ENCODE measurements at regions not wholly inside any gene's neighbourhood (a gene's known extent, or its start where the extent isn't known, plus 50 kb on each side); places are given as distances from the start of the nearest gene placed in this dataset.

- no peak overlapping the region for H3K27ac ChIP-seq (ENCODE audit: low read length)
- no peaks in the 10 kb centered on the region for H3K4me1 ChIP-seq (ENCODE audit: control insufficient read depth, insufficient read depth, low read length)
- H3K27me3 ChIP-seq (ENCODE audit: control insufficient read depth, insufficient read depth, low read length): no peaks in the 10 kb centered on the region
- DNase-seq: no peak
- H3K9me3 ChIP-seq (ENCODE audit: control insufficient read depth, low read depth, low read length): no peaks in the 10 kb centered on the region
- H3K36me3 ChIP-seq (ENCODE audit: control insufficient read depth, insufficient read depth, low read length): no peaks in the 10 kb centered on the region
- H3K4me3 ChIP-seq (ENCODE audit: low read length): no peak overlapping the region
- no CpG with 5 or more reads among the region's 1 CpG for WGBS (ENCODE audit: insufficient coverage, low lambda C conversion rate)
Measured at GRCh38 chr20:9949563-9949962, 85.2 kb upstream of the ANKEF1 start.

- Histone ChIP-seq H3K27me3 (ENCODE audit: control insufficient read depth, insufficient read depth, low read length) (no peaks in the 10 kb centered on the region), H3K36me3 (ENCODE audit: control insufficient read depth, insufficient read depth, low read length) (no peaks in the 10 kb centered on the region), H3K27ac (ENCODE audit: low read length) (no peak overlapping the region), H3K4me3 (ENCODE audit: low read length) (no peak overlapping the region), H3K4me1 (ENCODE audit: control insufficient read depth, insufficient read depth, low read length) (no peaks in the 10 kb centered on the region), H3K9me3 (ENCODE audit: control insufficient read depth, low read depth, low read length) (peaks cover 3% of the 10 kb centered on the region)
- WGBS (ENCODE audit: insufficient coverage, low lambda C conversion rate): no CpG with 5 or more reads among the region's 1 CpG
- DNase-seq: peak in 1 of 2 donors; percentile 15
Measured at GRCh38 chr20:9945408-9945807, 89.4 kb upstream of the ANKEF1 start.

DNA sequence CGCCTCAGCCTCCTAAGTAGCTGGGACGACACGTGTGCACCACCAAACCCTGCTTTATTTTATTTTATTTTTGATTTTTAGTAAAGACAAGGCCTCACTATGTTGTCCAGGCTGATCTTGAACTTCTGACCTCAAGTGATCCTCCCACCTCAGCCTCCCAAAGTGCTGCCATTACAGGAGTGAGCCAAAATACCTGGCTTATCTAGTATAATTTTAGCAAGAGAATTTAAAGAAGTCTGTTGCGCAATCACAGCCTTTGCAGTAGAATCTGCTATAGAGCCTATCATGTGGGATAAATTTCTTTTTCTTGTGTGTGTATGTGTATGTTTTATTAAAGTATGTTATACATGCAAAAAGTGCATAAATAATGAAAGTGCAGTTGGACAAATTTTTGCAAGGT, 92.1 kb upstream of the ANKEF1 start:
- H3K4me1 ChIP-seq (ENCODE audit: control insufficient read depth, insufficient read depth, low read length): no peaks in the 10 kb centered on the region
- no peak overlapping the region for H3K27ac ChIP-seq (ENCODE audit: low read length)
- no peaks in the 10 kb centered on the region for H3K27me3 ChIP-seq (ENCODE audit: control insufficient read depth, insufficient read depth, low read length)
- no peak overlapping the region for H3K4me3 ChIP-seq (ENCODE audit: low read length)
- H3K9me3 ChIP-seq (ENCODE audit: control insufficient read depth, low read depth, low read length): peaks cover 3% of the 10 kb centered on the region
- no peaks in the 10 kb centered on the region for H3K36me3 ChIP-seq (ENCODE audit: control insufficient read depth, insufficient read depth, low read length)
- WGBS (ENCODE audit: insufficient coverage, low lambda C conversion rate): no CpG with 5 or more reads among the region's 4 CpGs
- DNase-seq: no peak

DNA sequence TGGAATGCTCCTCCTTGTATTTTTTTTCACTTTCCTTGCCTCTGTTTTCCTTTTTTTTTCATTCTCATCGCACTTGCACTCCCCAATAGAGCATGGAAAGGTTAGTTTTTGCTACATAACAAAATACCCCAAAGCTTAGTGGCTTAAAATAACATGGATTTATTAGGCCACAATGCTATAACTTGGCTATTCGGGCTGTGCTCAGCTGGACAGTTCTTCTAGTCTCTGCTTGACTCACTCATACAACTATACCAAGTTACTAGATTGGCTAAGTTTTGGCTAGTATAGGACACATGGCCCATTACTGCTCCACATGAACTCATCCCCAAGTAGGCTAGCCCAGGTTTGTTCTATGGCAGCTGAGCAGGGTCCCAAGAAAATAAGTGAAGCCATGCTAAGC, 94.5 kb upstream of the ANKEF1 start:
- H3K27ac ChIP-seq (ENCODE audit: low read length): no peak overlapping the region
- H3K4me3 ChIP-seq (ENCODE audit: low read length): no peak overlapping the region
- peaks cover 3% of the 10 kb centered on the region for H3K9me3 ChIP-seq (ENCODE audit: control insufficient read depth, low read depth, low read length)
- no peaks in the 10 kb centered on the region for H3K27me3 ChIP-seq (ENCODE audit: control insufficient read depth, insufficient read depth, low read length)
- no peaks in the 10 kb centered on the region for H3K36me3 ChIP-seq (ENCODE audit: control insufficient read depth, insufficient read depth, low read length)
- WGBS (ENCODE audit: insufficient coverage, low lambda C conversion rate): 50% methylated on average over 1 of the region's 2 CpGs
- H3K4me1 ChIP-seq (ENCODE audit: control insufficient read depth, insufficient read depth, low read length): no peaks in the 10 kb centered on the region
- DNase-seq: no peak

DNA sequence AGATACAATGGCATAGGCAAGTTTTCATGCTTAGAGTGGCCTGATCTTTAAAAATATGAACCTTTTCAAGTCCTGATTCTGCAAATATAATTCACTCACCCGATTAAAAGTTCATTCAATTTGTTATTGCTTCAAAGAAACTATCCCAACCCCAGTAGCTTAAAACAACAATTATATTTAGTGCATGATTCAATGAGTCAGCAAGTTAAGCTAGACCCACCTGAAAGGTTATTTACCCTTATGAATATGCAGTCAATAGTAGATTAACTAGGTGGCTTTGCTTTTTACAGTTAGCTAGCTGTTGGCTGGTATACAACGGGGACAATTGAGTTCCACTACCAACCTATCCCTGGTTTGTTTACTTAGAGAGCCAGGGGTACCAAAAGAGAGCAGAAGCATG, 95.6 kb upstream of the ANKEF1 start:
- DNase-seq: no peak
- H3K27me3 ChIP-seq (ENCODE audit: control insufficient read depth, insufficient read depth, low read length): no peaks in the 10 kb centered on the region
- WGBS (ENCODE audit: insufficient coverage, low lambda C conversion rate): no CpG with 5 or more reads among the region's 2 CpGs
- no peaks in the 10 kb centered on the region for H3K4me1 ChIP-seq (ENCODE audit: control insufficient read depth, insufficient read depth, low read length)
- no peaks in the 10 kb centered on the region for H3K36me3 ChIP-seq (ENCODE audit: control insufficient read depth, insufficient read depth, low read length)
- peaks cover 3% of the 10 kb centered on the region for H3K9me3 ChIP-seq (ENCODE audit: control insufficient read depth, low read depth, low read length)
- no peak overlapping the region for H3K27ac ChIP-seq (ENCODE audit: low read length)
- H3K4me3 ChIP-seq (ENCODE audit: low read length): no peak overlapping the region

- Histone ChIP-seq H3K27me3 (ENCODE audit: control insufficient read depth, insufficient read depth, low read length) (no peaks in the 10 kb centered on the region), H3K4me3 (ENCODE audit: low read length) (no peak overlapping the region), H3K9me3 (ENCODE audit: control insufficient read depth, low read depth, low read length) (no peaks in the 10 kb centered on the region), H3K27ac (ENCODE audit: low read length) (no peak overlapping the region), H3K36me3 (ENCODE audit: control insufficient read depth, insufficient read depth, low read length) (no peaks in the 10 kb centered on the region), H3K4me1 (ENCODE audit: control insufficient read depth, insufficient read depth, low read length) (no peaks in the 10 kb centered on the region)
- no peak for DNase-seq
Measured at GRCh38 chr20:9935285-9935684, 96.4 kb upstream of the PAK5 start.

- Histone ChIP-seq H3K9me3 (ENCODE audit: control insufficient read depth, low read depth, low read length) (no peaks in the 10 kb centered on the region), H3K4me3 (ENCODE audit: low read length) (no peak overlapping the region), H3K4me1 (ENCODE audit: control insufficient read depth, insufficient read depth, low read length) (peaks cover 24% of the 10 kb centered on the region), H3K27ac (ENCODE audit: low read length) (no peak overlapping the region), H3K36me3 (ENCODE audit: control insufficient read depth, insufficient read depth, low read length) (no peaks in the 10 kb centered on the region), H3K27me3 (ENCODE audit: control insufficient read depth, insufficient read depth, low read length) (no peaks in the 10 kb centered on the region)
- no peak for DNase-seq
- WGBS (ENCODE audit: insufficient coverage, low lambda C conversion rate): no CpG with 5 or more reads among the region's 4 CpGs
Measured at GRCh38 chr20:9930142-9930541, 91.3 kb upstream of the PAK5 start.

- no peaks in the 10 kb centered on the region for H3K9me3 ChIP-seq (ENCODE audit: control insufficient read depth, low read depth, low read length)
- WGBS (ENCODE audit: insufficient coverage, low lambda C conversion rate): no CpG with 5 or more reads among the region's 1 CpG
- H3K4me3 ChIP-seq (ENCODE audit: low read length): no peak overlapping the region
- H3K27ac ChIP-seq (ENCODE audit: low read length): no peak overlapping the region
- no peaks in the 10 kb centered on the region for H3K36me3 ChIP-seq (ENCODE audit: control insufficient read depth, insufficient read depth, low read length)
- no peak for DNase-seq
- no peaks in the 10 kb centered on the region for H3K27me3 ChIP-seq (ENCODE audit: control insufficient read depth, insufficient read depth, low read length)
- peaks cover 24% of the 10 kb centered on the region for H3K4me1 ChIP-seq (ENCODE audit: control insufficient read depth, insufficient read depth, low read length)
Measured at GRCh38 chr20:9928955-9929354, 90.1 kb upstream of the PAK5 start.

DNA sequence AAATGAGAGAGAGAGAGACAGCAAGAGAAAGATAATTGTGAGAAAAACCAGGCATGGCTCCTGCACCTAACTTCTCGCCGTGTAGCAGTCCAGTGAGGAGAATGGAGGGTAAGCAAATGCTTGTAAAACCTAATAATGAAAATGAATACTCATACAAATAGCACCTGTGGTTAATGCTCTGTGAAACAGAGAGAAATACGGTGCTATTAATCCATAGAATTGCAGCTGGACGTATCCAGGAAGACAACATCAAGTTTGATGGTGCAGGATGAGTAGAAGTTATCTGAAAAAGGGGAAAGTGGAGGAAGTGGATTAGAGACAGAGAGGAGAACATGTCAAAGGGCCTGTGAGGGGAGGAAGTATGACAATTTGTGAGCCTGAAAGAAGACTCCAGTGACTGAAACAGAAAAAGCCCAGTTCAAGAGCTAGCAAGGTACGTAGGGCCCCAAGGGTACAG, 89.4 kb upstream of the PAK5 start:
- Histone ChIP-seq H3K4me3 (ENCODE audit: low read length) (no peak overlapping the region), H3K36me3 (ENCODE audit: control insufficient read depth, insufficient read depth, low read length) (no peaks in the 10 kb centered on the region), H3K27me3 (ENCODE audit: control insufficient read depth, insufficient read depth, low read length) (no peaks in the 10 kb centered on the region), H3K4me1 (ENCODE audit: control insufficient read depth, insufficient read depth, low read length) (peaks cover 24% of the 10 kb centered on the region), H3K9me3 (ENCODE audit: control insufficient read depth, low read depth, low read length) (no peaks in the 10 kb centered on the region), H3K27ac (ENCODE audit: low read length) (no peak overlapping the region)
- no peak for DNase-seq
- WGBS (ENCODE audit: insufficient coverage, low lambda C conversion rate): 29% methylated on average over 3 of the region's 5 CpGs

DNA sequence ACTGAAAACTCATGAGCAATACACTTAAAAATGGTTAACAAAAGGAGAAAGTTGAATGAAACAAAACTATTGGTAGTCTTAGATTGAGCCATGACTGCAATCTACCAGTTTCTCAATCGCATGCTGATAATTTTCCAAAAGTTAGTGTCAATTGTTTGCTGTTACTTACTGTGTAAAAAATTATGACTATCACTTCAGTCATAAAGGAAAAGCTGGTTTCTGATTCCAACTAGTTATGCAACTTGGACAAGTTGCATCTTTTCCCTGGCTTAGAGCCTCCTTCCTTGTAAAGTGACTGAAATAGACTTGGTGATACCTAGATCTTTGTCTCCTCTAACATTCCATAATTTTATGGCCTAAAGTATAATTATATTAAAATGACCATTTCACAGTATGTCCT, 88.3 kb upstream of the PAK5 start:
- no peaks in the 10 kb centered on the region for H3K27me3 ChIP-seq (ENCODE audit: control insufficient read depth, insufficient read depth, low read length)
- no CpG with 5 or more reads among the region's 1 CpG for WGBS (ENCODE audit: insufficient coverage, low lambda C conversion rate)

DNA sequence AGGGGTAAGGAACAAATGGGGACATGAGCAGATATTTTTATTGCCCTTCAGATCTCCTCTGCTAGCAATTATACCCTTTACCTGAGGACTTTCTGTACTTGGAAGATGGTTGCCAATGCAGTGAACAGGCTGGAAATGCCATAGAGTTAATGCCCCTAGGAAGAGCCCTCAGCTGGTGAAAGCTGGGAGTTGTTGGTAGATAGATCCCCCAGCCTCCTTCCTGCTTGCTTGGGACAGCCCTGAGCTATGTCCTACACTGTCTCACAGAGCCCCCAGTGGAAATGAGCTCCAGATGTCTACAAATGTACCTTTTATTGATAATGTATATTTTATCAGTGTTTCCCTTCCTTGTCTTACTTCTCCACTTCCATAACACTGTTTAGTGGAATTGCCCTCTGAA, 87.6 kb upstream of the PAK5 start:
- H3K9me3 ChIP-seq (ENCODE audit: control insufficient read depth, low read depth, low read length): no peaks in the 10 kb centered on the region
- H3K36me3 ChIP-seq (ENCODE audit: control insufficient read depth, insufficient read depth, low read length): no peaks in the 10 kb centered on the region

More for the DNA sequence above, 88.3 kb upstream of the PAK5 start:
- Histone ChIP-seq H3K4me3 (ENCODE audit: low read length) (no peak overlapping the region), H3K36me3 (ENCODE audit: control insufficient read depth, insufficient read depth, low read length) (no peaks in the 10 kb centered on the region), H3K27ac (ENCODE audit: low read length) (peak overlapping the region; percentile 20), H3K4me1 (ENCODE audit: control insufficient read depth, insufficient read depth, low read length) (peaks cover 24% of the 10 kb centered on the region), H3K9me3 (ENCODE audit: control insufficient read depth, low read depth, low read length) (no peaks in the 10 kb centered on the region)
- DNase-seq: peak in 1 of 2 donors; percentile 54

More for the DNA sequence above, 87.6 kb upstream of the PAK5 start:
- Histone ChIP-seq H3K4me3 (ENCODE audit: low read length) (no peak overlapping the region), H3K27me3 (ENCODE audit: control insufficient read depth, insufficient read depth, low read length) (no peaks in the 10 kb centered on the region), H3K4me1 (ENCODE audit: control insufficient read depth, insufficient read depth, low read length) (peaks cover 25% of the 10 kb centered on the region), H3K27ac (ENCODE audit: low read length) (no peak overlapping the region)
- DNase-seq: no peak

All from large intestine (tissue), 3 donors.